ENCODE measurements at regions not wholly inside any gene's neighbourhood (a gene's known extent, or its start where the extent isn't known, plus 50 kb on each side); places are given as distances from the start of the nearest gene placed in this dataset.

- ATAC-seq (no peak), FAIRE-seq (no peak), DNase-seq (ENCODE audit: low read depth in 1 of 2, low spot score in 1 of 2) (no peak)
- ChIA-PET CTCF (no interaction called here), POLR2A (interaction anchor here (0.6 kb wide), 1 partner anchor 957 kb away, joined by 3 read pairs; no protein-coding TSS in a partner anchor)
- 73% methylated on average over 5 of the region's 5 CpGs for WGBS (ENCODE audit: missing lambda C conversion rate)
- Histone ChIP-seq H3K4me1 (peaks cover 16% of the 10 kb centered on the region), H3K9me3 (no peaks in the 10 kb centered on the region), H3K4me3 (no peak overlapping the region), H3K27ac (no peak overlapping the region), H3K4me2 (no peak overlapping the region)
- TF ChIP-seq FOSB (CRISPR knock-in tag; IDR thresholded peaks at IDR 0.05) (no peak), EP300 (IDR thresholded peaks at IDR 0.05) (no peak), HES2 (IDR thresholded peaks at IDR 0.05) (no peak), CBX2 (IDR thresholded peaks at IDR 0.05; ENCODE audit: borderline replicate concordance, low read depth) (no peak), BHLHE40 (IDR thresholded peaks at IDR 0.05; ENCODE audit: low read depth, low read length) (no peak), CHD2 (IDR thresholded peaks at IDR 0.05; ENCODE audit: low read length, partially characterized antibody) (no peak)
These were observed 429.4 kb upstream of the LMO3 start for GRCh38 chr12:17035372-17035771.

GRCh38 chr12:17030338-17030737 lies 424.4 kb upstream of the LMO3 start:
- Histone ChIP-seq H3K9me3 (no peaks in the 10 kb centered on the region), H3K4me2 (no peak overlapping the region), H3K27ac (no peak overlapping the region), H3K4me3 (no peak overlapping the region), H3K4me1 (no peaks in the 10 kb centered on the region)
- ATAC-seq (no peak), DNase-seq (ENCODE audit: low read depth in 1 of 2, low spot score in 1 of 2) (no peak), FAIRE-seq (no peak)
- 63% methylated on average over 1 of the region's 1 CpG for WGBS (ENCODE audit: missing lambda C conversion rate)
- TF ChIP-seq RAD21 (conservative IDR thresholded peaks at IDR 0.05 in 1 of 2, IDR thresholded peaks at IDR 0.05 in 1 of 2) = no peak
- no peak for TF ChIP-seq CBX2 (IDR thresholded peaks at IDR 0.05; ENCODE audit: borderline replicate concordance, low read depth)
- no peak for TF ChIP-seq PBX3 (IDR thresholded peaks at IDR 0.05)
- no peak for TF ChIP-seq FOXS1 (CRISPR knock-in tag; IDR thresholded peaks at IDR 0.05)
- no peak for TF ChIP-seq FOSB (CRISPR knock-in tag; IDR thresholded peaks at IDR 0.05)
- no peak for TF ChIP-seq ZSCAN20 (CRISPR knock-in tag; IDR thresholded peaks at IDR 0.05)
- TF ChIP-seq BCL3 (IDR thresholded peaks at IDR 0.05) = no peak
- no peak for TF ChIP-seq MAX (IDR thresholded peaks at IDR 0.05)
- no peak for TF ChIP-seq BHLHE40 (IDR thresholded peaks at IDR 0.05; ENCODE audit: low read depth, low read length)
- ChIA-PET CTCF (no interaction called here), POLR2A (no interaction called here)

- ATAC-seq (peak; percentile 77 to 85), DNase-seq (ENCODE audit: low read depth in 1 of 2, low spot score in 1 of 2) (peak in 1 of 2 experiments; percentile 29), FAIRE-seq (no peak)
- ChIA-PET CTCF (interaction anchor here (0.6 to 1.9 kb wide), 18 partner anchors 9 to 624 kb away, joined by 3 to 7 read pairs (median 3); no protein-coding TSS in a partner anchor), POLR2A (no interaction called here)
- no peak overlapping the region for H3K4me2 ChIP-seq
- no peaks in the 10 kb centered on the region for H3K9me3 ChIP-seq
- no peak overlapping the region for H3K4me3 ChIP-seq
- no peaks in the 10 kb centered on the region for H3K4me1 ChIP-seq
- 31% methylated on average over 3 of the region's 4 CpGs for WGBS (ENCODE audit: missing lambda C conversion rate)
- H3K27ac ChIP-seq = peak overlapping the region in 1 of 2 experiments; percentile 28; a peak in 1 of 6 replicates
- no peak for TF ChIP-seq KDM1A (IDR thresholded peaks at IDR 0.05; ENCODE audit: low read depth)
- no peak for TF ChIP-seq RCOR1 (IDR thresholded peaks at IDR 0.05; ENCODE audit: low read depth, low read length)
- TF ChIP-seq JUN (IDR thresholded peaks at IDR 0.05) = no peak
- peak; percentile 57 for TF ChIP-seq CTCF (IDR thresholded peaks at IDR 0.05)
- TF ChIP-seq REST (IDR thresholded peaks at IDR 0.05) = no peak
- TF ChIP-seq ELK1 (IDR thresholded peaks at IDR 0.05; ENCODE audit: low read depth, low read length) = no peak
- TF ChIP-seq KDM5A (IDR thresholded peaks at IDR 0.05) = no peak
- TF ChIP-seq PBX3 (IDR thresholded peaks at IDR 0.05) = no peak
- peak; percentile 69 for TF ChIP-seq SMC3 (IDR thresholded peaks at IDR 0.05)
- TF ChIP-seq ZC3H11A (IDR thresholded peaks at IDR 0.05) = no peak
- no peak for TF ChIP-seq HOXA7 (CRISPR knock-in tag; IDR thresholded peaks at IDR 0.05)
- TF ChIP-seq EP300 (IDR thresholded peaks at IDR 0.05) = no peak
- TF ChIP-seq BHLHE40 (IDR thresholded peaks at IDR 0.05; ENCODE audit: low read depth, low read length) = no peak
These were observed 422.4 kb upstream of the LMO3 start for GRCh38 chr12:17028348-17028747.
